Loucy (cell line): ENCODE measurements at regions not wholly inside any gene's neighbourhood (a gene's known extent, or its start where the extent isn't known, plus 50 kb on each side); places are given as distances from the start of the nearest gene placed in this dataset.

Experiments used
- H2AFZ ChIP-seq: fragments of 200-600 bp; sonication (generic); 2 replicates; pipeline ENCODE4 v1.6.0; 2016; ENCODE audit warnings: antibody characterized with exemption, mild to moderate bottlenecking, low read length, moderate library complexity
- H3F3A ChIP-seq: fragments of 200-600 bp; 2 replicates; pipeline ENCODE4 v1.6.0; 2016; ENCODE audit warnings: antibody characterized with exemption, low read depth, mild to moderate bottlenecking
- H3K27me3 ChIP-seq: fragments of 200-600 bp; sonication (generic); 2 replicates; pipeline ENCODE4 v1.6.1; 2014; ENCODE audit warnings: low read length, mild to moderate bottlenecking; ENCODE audit not compliant: insufficient read depth, poor library complexity, severe bottlenecking
- H3K36me3 ChIP-seq: fragments of 200-600 bp; sonication (generic); 2 replicates; pipeline ENCODE4 v1.6.1; 2016; ENCODE audit warnings: low read length; ENCODE audit not compliant: insufficient read depth
- H3K4me1 ChIP-seq: fragments of 200-600 bp; sonication (generic); 2 replicates; pipeline ENCODE4 v1.5.1; 2014; ENCODE audit warnings: low read length, mild to moderate bottlenecking; ENCODE audit not compliant: insufficient read depth, poor library complexity, severe bottlenecking
- H3K4me2 ChIP-seq: fragments of 200-600 bp; sonication (generic); 2 replicates; pipeline ENCODE4 v1.6.0; 2014; ENCODE audit warnings: antibody characterized with exemption, low read length, low read depth, mild to moderate bottlenecking; ENCODE audit not compliant: poor library complexity, severe bottlenecking
- H3K4me3 ChIP-seq: fragments of 200-600 bp; sonication (generic); 2 replicates; pipeline ENCODE4 v1.5.1; 2014; ENCODE audit warnings: low read length, mild to moderate bottlenecking, mixed read lengths; ENCODE audit not compliant: poor library complexity, severe bottlenecking
- H3K79me2 ChIP-seq: fragments of 200-600 bp; sonication (generic); 2 replicates; pipeline ENCODE4 v1.6.1; 2014; ENCODE audit warnings: low read length; ENCODE audit not compliant: insufficient read depth
- H3K9ac ChIP-seq: fragments of 200-600 bp; sonication (generic); 2 replicates; pipeline ENCODE4 v1.6.0; 2014; ENCODE audit warnings: mild to moderate bottlenecking, low read depth, low read length, moderate library complexity; ENCODE audit not compliant: poor library complexity, severe bottlenecking
- H3K9me2 ChIP-seq: fragments of 200-600 bp; sonication (generic); replicated peaks from 2 replicates; pipeline ENCODE4 v1.6.1; 2016; ENCODE audit warnings: low read depth, low read length, mixed read lengths
- H3K9me3 ChIP-seq: fragments of 200-600 bp; sonication (generic); 2 replicates; pipeline ENCODE4 v1.6.1; 2014; ENCODE audit warnings: mild to moderate bottlenecking, antibody characterized with exemption, low read length, low read depth; ENCODE audit not compliant: insufficient read depth
- H4K20me1 ChIP-seq: fragments of 200-600 bp; sonication (generic); 2 replicates; pipeline ENCODE4 v1.6.0; 2014; ENCODE audit warnings: antibody characterized with exemption, low read length, mild to moderate bottlenecking; ENCODE audit not compliant: insufficient read depth, poor library complexity, severe bottlenecking
- EZH2phosphoT487 ChIP-seq: fragments of 200-600 bp; IDR thresholded peaks from 2 replicates; pipeline ENCODE4 v1.6.1; 2018; ENCODE audit warnings: antibody characterized with exemption, mild to moderate bottlenecking, moderate library complexity, borderline replicate concordance
- TF ChIP-seq, protein P1 (sequence below): fragments of 200-600 bp; sonication (generic); conservative IDR thresholded peaks from 2 replicates; pipeline ENCODE4 v1.5.1; 2014; ENCODE audit warnings: mild to moderate bottlenecking, antibody characterized with exemption, low read length

DNA sequence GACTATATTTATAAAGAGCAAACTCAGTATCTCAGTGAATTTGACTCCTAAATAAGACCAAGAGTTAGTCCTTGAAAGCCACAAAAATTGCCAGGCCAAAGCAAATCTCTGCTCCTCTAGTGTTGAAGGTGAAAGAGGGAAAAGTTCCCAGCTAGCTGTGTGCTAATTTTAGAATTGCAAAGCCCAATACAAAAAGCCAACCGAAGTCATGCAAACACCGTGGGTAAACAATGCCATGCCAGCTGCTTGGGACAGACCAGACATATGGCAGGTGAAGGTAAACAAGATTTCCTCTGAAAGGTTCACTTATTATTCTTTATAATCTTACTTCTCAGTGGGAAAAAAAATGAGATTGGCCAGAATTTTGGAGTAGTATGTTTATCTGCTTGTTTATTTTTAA lies 80.5 kb upstream of the LNX1 start:
- Histone ChIP-seq H3K9me3 (no peaks in the 10 kb centered on the region; the same call in 1 of the 2 replicates), H3K4me3 (no peak overlapping the region), H3K27me3 (no peaks in the 10 kb centered on the region), H2AFZ (no peak overlapping the region), H3K9ac (no peak overlapping the region), H3K4me1 (peaks cover 7% of the 10 kb centered on the region), H3K4me2 (no peak overlapping the region), H4K20me1 (no peaks in the 10 kb centered on the region), H3F3A (no peaks in the 10 kb centered on the region), H3K79me2 (no peaks in the 10 kb centered on the region), H3K36me3 (no peaks in the 10 kb centered on the region), H3K9me2 (no peaks in the 10 kb centered on the region)
- TF ChIP-seq EZH2phosphoT487, result no peak
- TF ChIP-seq, protein P1, sequence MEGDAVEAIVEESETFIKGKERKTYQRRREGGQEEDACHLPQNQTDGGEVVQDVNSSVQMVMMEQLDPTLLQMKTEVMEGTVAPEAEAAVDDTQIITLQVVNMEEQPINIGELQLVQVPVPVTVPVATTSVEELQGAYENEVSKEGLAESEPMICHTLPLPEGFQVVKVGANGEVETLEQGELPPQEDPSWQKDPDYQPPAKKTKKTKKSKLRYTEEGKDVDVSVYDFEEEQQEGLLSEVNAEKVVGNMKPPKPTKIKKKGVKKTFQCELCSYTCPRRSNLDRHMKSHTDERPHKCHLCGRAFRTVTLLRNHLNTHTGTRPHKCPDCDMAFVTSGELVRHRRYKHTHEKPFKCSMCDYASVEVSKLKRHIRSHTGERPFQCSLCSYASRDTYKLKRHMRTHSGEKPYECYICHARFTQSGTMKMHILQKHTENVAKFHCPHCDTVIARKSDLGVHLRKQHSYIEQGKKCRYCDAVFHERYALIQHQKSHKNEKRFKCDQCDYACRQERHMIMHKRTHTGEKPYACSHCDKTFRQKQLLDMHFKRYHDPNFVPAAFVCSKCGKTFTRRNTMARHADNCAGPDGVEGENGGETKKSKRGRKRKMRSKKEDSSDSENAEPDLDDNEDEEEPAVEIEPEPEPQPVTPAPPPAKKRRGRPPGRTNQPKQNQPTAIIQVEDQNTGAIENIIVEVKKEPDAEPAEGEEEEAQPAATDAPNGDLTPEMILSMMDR, result no peak

DNA sequence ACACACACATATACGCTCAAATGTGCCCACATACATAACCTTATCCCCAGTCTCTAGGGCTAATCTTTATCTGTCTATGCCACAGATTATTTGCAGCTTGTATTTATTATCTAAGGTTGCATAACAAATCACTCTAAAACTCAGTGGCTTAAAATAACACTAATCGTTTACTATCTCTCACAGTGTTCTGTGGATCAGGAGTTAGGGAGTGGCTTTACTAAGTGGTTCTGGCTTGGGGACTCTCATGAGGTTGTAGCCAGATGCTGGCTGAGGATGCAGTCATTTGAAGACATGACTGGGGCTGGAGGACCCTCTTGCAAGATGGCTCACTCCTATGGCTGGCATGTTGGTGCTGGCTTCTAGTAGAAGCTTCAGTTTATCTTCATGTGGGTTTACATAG lies 68.5 kb upstream of the LNX1 start:
- Histone ChIP-seq H3K9me3 (no peaks in the 10 kb centered on the region), H4K20me1 (no peaks in the 10 kb centered on the region), H3K9me2 (no peaks in the 10 kb centered on the region), H3K36me3 (no peaks in the 10 kb centered on the region), H3K9ac (no peak overlapping the region), H3K4me2 (no peak overlapping the region), H2AFZ (no peak overlapping the region), H3K4me3 (no peak overlapping the region), H3K79me2 (no peaks in the 10 kb centered on the region), H3K4me1 (peaks cover 2% of the 10 kb centered on the region), H3K27me3 (no peaks in the 10 kb centered on the region), H3F3A (no peaks in the 10 kb centered on the region)
- TF ChIP-seq, protein P1, result no peak
- no peak for TF ChIP-seq EZH2phosphoT487

DNA sequence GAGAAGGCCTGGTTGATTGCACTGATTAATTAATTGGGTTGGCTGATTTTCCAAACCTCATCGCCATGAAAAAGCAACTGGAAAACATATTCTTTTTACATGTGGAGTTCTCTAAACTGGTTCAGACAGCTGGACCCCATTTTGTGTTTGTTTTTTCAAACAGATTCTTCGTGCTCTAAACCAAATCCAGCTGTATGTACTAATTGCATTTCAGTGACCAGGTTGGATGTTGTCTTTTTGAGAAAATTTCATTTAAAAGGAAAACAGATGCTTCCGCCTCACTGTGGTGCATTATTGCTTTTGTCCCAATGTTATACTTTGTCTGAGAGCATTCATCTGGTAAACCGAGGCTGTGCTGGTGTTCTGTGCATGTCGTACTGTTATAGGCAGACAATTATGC lies 67.8 kb upstream of the LNX1 start:
- H3K4me2 ChIP-seq, result no peak overlapping the region
- H3K9me2 ChIP-seq, result no peaks in the 10 kb centered on the region
- H3K4me1 ChIP-seq, result peaks cover 7% of the 10 kb centered on the region
- no peak overlapping the region for H3K9ac ChIP-seq
- no peaks in the 10 kb centered on the region for H3K36me3 ChIP-seq
- TF ChIP-seq, protein P1, result no peak
- TF ChIP-seq EZH2phosphoT487, result no peak
- no peak overlapping the region for H2AFZ ChIP-seq
- no peaks in the 10 kb centered on the region for H3K79me2 ChIP-seq
- no peak overlapping the region for H3K4me3 ChIP-seq
- H3K27me3 ChIP-seq, result no peaks in the 10 kb centered on the region
- no peaks in the 10 kb centered on the region for H3K9me3 ChIP-seq
- H4K20me1 ChIP-seq, result no peaks in the 10 kb centered on the region
- H3F3A ChIP-seq, result no peaks in the 10 kb centered on the region
